GM23338 (cell line): ENCODE measurements at regions not wholly inside any gene's neighbourhood (a gene's known extent, or its start where the extent isn't known, plus 50 kb on each side); places are given as distances from the start of the nearest gene placed in this dataset.

Experiments
- CTCF ChIP-seq, 2 experiments: fragments of 200-600 bp in 1 of 2; sonication (generic) in 1 of 2; conservative IDR thresholded peaks; 2 replicates each; pipeline versions ENCODE4 v1.5.1 to v1.6.1; 2016 to 2017; ENCODE audit warnings: antibody characterized with exemption in 2 of 2, low read depth in 2 of 2, mild to moderate bottlenecking in 2 of 2, moderate library complexity in 1 of 2
- ETS1 ChIP-seq: IDR thresholded peaks from 2 replicates; pipeline ENCODE4 v1.6.1; 2016; ENCODE audit warnings: antibody characterized with exemption
- EZH2 ChIP-seq: fragments of 200-600 bp; sonication (generic); IDR thresholded peaks from one replicate; pipeline ENCODE4 v1.8.0; 2017; ENCODE audit warnings: antibody characterized with exemption, mild to moderate bottlenecking, low read depth; ENCODE audit not compliant: unreplicated experiment
- JUNB ChIP-seq: IDR thresholded peaks from one replicate; pipeline ENCODE4 v1.6.1; 2016; ENCODE audit warnings: antibody characterized with exemption; ENCODE audit not compliant: unreplicated experiment
- NANOG ChIP-seq: IDR thresholded peaks from 2 replicates; pipeline ENCODE4 v1.6.1; 2016; ENCODE audit warnings: antibody characterized with exemption, borderline replicate concordance
- STAT1 ChIP-seq: IDR thresholded peaks from one replicate; pipeline ENCODE4 v1.6.1; 2016; ENCODE audit warnings: antibody characterized with exemption; ENCODE audit not compliant: unreplicated experiment
- ZNF114 ChIP-seq: fragments of 250-450 bp; sonication (Bioruptor Pico); IDR thresholded peaks from 2 replicates; pipeline ENCODE4 v1.5.0; 2020; ENCODE audit warnings: mild to moderate bottlenecking, moderate library complexity
- ZNF462 ChIP-seq: fragments of 250-450 bp; sonication (Bioruptor Pico); IDR thresholded peaks from 2 replicates; pipeline ENCODE4 v1.5.0; 2020; ENCODE audit warnings: mild to moderate bottlenecking, moderate library complexity

GRCh38 chr2:100765481-100765880 is 54.5 kb upstream of the NPAS2 start (continued):
- TF ChIP-seq ZNF462 (CRISPR knock-in tag), result no peak
- no peak for TF ChIP-seq CTCF (conservative IDR thresholded peaks at IDR 0.05; ENCODE audit: low read depth in 2 of 2)
- no peak for TF ChIP-seq NANOG
- no peak for TF ChIP-seq ETS1
- no peak for TF ChIP-seq EZH2
- TF ChIP-seq ZNF114 (CRISPR knock-in tag), result no peak
- TF ChIP-seq JUNB, result no peak
- no peak for TF ChIP-seq STAT1
